DOHH2 (cell line): ENCODE measurements at regions not wholly inside any gene's neighbourhood (a gene's known extent, or its start where the extent isn't known, plus 50 kb on each side); places are given as distances from the start of the nearest gene placed in this dataset.

ENCODE experiments used
- EZH2phosphoT487 ChIP-seq: fragments of 200-600 bp; sonication (generic); IDR thresholded peaks from 2 replicates; pipeline ENCODE4 v1.6.1; 2017; ENCODE audit warnings: borderline replicate concordance, mild to moderate bottlenecking, antibody characterized with exemption, low read length, moderate library complexity, mixed read lengths
- TF ChIP-seq, protein P1 (sequence below): fragments of 200-600 bp; sonication (generic); IDR thresholded peaks from one replicate; pipeline ENCODE4 v1.5.1; 2014; ENCODE audit warnings: antibody characterized with exemption, mild to moderate bottlenecking, low read depth, low read length; ENCODE audit not compliant: poor library complexity, severe bottlenecking

DNA sequence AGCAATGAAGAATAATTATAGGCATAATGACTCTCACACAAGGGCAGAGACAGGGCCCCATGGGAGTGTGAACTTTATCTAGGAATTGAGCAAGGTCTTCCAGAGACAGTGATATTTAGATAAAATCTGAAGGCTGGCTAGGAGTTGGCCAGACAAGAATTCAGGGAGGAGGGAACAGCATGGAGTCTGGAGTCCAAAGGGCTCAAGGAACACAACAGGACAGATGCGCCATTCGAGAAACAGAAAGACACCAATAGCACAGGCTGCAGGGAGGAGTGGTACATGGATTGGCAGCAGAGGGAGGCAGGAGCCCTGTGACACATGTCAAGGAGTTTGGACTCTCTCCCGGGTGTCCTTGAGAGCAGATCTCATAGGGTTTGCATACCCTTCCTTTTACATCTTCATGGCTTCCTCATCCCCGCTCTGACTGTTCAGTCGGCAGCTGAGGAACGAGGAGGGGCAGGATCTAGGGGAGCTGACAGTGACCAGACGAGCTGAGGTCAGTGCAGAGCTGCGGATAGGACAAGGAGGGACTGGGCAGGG is 64.0 kb upstream of the XPA start:
- TF ChIP-seq, protein P1, sequence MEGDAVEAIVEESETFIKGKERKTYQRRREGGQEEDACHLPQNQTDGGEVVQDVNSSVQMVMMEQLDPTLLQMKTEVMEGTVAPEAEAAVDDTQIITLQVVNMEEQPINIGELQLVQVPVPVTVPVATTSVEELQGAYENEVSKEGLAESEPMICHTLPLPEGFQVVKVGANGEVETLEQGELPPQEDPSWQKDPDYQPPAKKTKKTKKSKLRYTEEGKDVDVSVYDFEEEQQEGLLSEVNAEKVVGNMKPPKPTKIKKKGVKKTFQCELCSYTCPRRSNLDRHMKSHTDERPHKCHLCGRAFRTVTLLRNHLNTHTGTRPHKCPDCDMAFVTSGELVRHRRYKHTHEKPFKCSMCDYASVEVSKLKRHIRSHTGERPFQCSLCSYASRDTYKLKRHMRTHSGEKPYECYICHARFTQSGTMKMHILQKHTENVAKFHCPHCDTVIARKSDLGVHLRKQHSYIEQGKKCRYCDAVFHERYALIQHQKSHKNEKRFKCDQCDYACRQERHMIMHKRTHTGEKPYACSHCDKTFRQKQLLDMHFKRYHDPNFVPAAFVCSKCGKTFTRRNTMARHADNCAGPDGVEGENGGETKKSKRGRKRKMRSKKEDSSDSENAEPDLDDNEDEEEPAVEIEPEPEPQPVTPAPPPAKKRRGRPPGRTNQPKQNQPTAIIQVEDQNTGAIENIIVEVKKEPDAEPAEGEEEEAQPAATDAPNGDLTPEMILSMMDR, result no peak
- TF ChIP-seq EZH2phosphoT487, result no peak
